HUDEP-2 (cell line): ENCODE measurements at regions not wholly inside any gene's neighbourhood (a gene's known extent, or its start where the extent isn't known, plus 50 kb on each side); places are given as distances from the start of the nearest gene placed in this dataset.

Source experiments
- DNase-seq, 76 experiments: peaks; one replicate each; lab custom pipeline; 2025; ENCODE audit not compliant: unreplicated experiment in 76 of 76; lab: John Stamatoyannopoulos, UW

DNA sequence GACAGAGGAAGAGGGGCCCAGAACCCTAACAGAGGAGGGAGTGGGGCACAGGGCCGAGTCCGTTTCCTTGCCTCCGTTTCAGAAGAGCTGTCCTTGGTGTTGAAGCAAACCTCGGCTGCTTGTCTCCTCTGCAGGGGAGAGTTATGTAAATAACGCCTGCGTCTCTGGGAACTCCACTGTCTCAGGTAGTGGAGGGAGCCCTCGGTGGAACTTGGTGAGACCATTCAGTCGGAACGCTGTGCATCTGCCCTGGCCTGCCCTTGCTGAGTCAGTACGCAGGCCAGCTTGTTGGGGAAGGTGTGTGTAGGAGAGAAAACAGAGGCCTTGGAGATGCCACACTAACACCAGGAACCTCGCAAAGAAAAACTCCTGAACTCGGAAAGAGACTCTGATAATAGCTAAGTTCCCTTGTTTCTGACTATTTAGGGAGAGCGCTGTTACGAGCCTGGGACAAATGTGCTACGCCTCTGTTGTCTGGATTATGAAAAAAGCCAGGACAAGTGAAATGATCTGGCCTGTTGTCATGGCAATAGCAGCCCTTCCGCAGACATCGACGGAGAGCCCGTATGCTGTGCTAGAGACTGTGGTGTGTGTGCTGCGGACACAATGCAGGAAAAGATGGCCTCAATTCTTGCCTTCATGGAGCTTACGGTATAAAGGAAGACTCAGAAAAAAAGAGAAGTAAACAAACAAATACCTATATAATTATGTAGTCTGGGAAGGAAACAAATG is 94.6 kb upstream of the AKT3 start:
- no peak for DNase-seq

DNA sequence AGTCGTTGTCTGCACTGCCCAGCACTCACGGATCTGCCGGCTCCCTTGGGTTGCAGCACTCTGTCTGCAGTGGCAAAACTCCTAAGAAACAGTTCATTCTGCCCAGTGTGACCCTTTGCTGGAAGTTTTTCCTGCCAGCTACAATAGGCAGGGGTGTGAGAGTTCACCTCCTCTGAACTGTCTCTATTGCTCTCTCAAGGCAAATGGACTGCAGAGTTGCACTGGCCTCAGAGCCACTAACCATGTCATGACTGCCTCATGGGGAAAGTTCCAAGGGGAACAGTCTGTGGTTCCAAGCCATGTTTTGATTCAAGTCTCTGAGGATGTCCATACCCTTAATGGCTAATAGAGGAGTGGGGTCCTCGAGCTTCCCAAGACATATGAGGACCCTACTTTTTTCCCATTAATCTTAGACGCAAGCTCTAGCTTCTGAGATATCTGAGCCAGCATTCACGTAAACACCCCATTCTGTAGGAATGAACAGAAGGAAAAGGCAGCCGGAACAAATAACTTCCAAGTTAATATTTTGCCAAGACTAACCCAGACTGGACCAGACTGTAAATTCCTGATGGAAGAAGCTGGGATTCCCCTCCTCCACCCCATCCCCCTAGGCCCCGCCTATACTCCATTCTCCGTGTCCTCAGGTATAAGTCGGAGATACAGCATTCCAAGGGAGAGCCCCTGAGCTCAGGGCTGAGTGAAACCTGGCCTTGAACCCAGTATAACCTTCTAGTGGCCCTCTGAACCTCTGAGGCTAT is 93.8 kb upstream of the AKT3 start:
- no peak for DNase-seq

DNA sequence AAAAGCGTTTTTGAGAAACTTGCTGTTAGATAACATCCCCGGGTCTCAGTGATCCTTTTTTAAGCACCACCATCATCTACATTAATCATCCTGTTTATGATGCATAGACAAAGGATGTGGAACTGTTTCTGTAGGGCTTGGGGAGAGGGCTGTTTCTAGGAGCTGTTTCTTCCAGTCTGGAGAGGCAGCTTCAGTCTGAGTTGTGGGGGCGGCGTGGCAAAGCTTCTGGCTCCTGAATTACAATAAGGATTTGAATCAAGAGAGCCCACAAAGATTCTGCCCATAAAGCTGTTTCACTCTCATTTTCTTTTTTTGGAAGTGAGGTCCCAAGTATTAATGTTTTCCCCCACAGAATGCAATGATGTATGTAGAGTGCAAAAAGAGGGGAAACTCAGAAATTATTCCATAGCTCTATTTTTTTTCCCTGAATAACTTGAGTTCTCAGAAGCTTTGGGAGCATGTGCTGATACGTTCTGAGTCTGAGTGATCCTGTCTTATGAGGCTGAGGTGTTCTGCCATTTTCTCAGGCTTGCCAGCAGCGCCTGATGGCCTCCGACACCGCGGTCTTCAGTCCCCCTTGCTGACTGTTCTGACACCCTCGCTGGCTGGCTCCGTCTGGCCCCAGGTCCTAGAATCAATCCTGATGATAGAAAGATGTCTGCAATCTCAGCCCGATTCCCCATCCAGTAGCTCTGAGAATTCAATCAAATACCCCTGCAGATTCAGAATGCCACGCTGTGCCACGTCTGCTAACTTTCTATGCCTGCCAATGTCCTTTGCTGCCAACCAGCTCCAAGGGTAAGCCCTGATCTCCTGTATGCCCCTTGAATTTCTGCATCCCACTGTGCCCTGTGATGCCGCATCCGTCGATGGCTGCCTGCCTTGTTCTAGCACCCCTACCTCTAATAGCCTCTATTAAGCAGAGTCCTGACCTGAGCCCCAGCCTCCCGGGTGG is 92.4 kb upstream of the AKT3 start:
- DNase-seq, result no peak

DNA sequence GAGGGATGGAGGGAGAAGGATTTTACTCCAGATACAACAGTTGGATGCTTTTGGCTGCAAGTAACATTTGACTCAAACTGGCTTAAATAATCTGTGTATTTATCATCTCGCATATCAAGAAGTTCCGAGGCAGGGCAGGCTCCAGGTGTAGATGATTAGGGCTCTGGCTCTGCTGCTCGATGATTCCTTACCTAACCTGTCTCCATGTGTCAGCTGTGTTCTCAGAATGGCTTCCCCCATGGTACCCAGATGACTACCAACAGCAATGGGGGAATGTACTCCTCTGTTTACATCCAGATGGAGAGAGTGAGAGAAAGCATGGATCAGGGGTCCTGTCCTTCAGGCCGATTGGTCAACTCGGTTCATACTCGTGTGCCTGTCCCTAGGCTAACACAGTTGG is 90.4 kb upstream of the AKT3 start:
- no peak for DNase-seq

DNA sequence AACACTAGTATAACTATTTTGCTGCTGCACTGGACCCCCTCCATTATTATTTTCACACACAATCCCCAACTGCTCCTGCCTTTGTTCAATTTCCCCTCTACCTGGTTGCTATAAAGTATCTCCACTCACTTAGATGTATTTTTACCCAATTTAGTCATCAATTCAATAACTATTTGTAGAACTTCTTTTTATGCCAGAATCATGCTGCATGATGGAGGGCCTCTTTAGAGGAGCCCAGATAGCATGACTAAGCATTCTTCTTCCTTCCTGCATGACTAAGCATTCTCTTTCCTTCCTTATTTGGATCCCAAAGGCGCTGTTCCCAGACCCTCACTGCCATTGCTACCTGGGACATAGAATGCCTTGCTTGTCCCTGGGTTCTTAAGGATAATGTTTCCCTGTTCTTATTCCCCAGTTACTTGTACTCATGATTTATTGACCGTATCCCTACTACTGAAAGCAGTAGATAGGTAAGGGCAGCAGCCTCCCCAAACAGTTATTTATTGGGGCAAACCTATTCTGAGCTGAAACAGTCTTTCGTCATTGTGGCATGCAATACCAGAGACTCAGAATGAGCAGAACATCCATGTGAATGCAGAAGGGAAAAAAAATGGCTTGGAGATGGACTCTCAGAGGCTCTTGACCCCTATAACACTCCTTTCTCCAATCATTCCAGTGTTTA is 89.3 kb upstream of the AKT3 start:
- DNase-seq, result peak in 1 of 76 experiments; percentile 13

DNA sequence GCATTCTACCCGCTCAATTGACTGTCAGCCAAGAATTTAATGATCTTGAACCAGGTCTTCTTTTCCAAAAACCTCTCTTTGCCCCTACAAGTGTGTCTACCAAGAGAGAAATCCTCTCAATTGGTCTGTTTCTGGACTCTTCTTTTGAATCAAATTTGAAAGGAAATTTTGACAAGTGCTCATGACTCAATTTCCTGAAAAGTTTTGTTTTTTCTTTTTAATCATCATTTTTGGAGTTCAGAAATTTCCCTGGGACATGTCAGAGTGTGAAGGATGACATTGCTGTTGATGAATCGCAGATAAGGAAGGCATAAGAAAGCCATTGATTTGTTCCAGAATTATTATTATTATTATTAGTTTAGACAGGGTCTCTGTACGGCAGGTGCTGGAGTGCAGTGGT is 88.2 kb upstream of the AKT3 start:
- DNase-seq, result no peak

DNA sequence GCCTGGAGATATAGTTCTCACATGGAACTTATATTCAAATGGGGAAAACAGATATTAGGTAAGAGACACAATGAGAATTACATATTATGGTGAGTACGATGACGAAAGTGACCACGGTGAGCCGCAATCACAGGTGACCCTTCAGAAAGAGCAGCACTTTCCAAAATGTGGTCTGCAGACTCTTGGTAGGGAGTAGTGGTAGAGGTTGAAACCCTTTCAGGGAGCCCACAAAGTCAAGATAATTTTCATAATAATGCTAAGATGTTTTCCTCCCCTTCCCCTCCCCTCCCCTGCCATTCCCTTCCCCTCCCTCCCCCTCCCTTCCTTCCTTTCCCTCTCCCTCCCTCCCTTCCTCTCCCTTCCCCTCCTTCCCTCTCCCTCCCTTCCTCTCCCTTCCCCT is 83.5 kb upstream of the AKT3 start:
- DNase-seq, result no peak

DNA sequence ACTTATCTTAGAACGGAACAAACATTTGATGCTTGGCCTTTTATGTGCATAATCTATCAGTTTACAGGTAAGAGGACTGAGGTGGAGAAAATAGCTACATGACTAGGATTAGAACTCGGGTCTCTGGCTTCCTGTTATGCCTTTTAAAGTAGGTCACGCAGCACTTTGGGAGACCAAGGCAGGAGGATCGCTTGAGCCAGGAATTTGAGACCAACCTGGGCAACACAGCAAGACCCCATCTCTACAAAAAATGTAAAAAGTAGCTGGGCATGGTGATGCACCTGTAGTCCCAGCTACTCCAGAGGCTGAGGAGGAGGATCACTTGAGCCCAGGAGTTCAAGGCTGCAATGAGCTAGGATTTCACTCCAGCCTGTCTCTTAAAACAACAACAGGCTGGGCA is 81.9 kb upstream of the AKT3 start:
- DNase-seq, result no peak

DNA sequence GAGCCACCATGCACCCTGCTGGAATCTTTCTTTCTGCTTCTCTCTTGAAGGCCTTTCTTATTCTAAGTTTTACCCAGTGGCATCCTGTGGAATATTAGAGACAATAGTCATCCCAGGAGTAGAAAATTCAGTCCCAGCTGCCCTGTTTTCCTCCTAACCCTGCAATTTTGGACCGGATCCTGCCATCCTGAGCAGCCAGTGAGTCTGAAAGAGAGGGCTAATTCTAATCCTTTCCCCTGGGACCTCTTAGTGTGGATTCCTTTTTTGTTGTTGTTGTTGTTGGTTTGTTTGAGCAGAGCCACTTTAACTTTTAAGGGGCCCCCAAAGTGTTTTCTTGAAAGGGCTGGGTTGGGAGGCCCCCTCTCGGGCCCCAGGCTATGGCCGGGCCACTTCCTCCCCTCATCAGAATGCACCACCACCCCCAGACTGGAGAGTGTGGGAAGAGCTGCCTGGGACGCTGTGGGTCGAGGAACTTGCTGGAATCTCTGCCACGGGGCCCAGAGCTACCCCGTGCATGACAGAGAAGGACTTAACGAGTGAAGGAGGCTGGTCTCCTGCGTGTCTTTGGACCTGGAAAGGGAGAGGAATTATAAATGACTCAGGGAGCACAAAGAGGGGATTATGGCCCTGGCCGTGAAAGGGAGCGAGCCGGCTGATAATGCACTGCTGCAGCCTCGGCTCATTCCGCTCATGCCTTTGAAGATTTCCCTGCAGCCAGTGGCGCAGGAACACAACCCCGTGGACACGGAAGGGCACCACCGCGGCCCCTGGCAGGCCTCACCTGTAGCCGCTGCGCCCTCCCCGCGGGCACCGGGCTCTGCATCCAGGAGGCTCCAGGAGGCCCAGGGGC is 81.0 kb upstream of the AKT3 start:
- DNase-seq, result no peak

DNA sequence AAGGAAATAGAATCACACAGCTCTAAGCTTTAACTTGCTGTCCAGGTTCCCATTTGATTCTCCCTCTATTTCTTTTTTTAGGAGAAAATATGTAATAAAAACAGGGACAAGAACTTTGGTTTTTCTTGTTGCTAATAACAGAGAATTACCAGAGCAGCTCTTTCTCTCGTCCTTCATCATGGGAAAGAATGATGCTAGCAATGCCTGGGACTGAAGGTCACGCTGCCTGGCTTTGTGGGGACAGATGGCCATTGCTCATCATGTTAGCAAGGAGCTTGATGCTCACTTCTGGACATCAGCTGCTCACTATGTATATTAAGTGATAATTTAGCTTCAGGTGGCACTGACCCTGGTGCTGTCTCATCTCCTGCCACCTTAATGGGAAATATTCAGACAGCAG is 77.3 kb upstream of the AKT3 start:
- no peak for DNase-seq

DNA sequence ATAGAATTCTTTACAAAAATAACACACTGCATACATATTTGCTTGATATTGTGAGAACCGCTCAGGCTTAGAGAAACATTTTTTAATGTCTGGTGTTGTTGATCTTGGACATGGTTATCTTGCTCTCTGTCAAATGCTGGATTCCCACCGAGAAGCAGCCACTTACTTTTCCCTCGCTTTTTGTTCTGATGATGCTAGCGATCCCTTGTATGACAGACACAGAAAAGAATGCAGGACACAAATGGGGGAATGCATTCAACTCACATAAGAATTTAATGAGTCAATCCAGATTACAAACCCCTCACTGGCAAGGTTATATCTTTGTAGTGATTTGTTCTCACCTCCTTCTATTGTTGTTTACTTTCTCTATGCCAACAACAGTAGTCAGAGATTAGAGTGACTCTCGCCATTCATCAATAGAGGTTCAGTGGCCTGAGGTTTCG is 76.8 kb upstream of the AKT3 start:
- DNase-seq, result no peak

DNA sequence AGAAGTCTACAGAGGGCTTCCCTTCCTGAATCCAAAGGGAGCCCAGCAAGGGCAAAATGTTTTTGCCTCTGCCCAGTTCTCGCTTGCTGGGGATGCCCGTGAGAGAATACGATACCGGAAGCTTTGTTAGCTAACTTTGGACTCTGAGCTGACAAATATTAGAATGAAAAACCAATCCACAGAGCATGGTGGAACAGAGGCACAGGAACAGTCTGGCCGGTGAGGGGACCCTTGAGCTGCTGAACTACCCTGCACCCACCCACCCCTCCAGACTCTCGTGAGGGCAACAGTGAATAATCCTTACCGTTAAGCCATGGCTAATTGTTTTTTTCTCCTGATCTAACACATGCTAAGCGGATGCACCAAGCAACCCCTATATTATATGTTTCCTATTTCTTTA is 76.3 kb upstream of the AKT3 start:
- no peak for DNase-seq

DNA sequence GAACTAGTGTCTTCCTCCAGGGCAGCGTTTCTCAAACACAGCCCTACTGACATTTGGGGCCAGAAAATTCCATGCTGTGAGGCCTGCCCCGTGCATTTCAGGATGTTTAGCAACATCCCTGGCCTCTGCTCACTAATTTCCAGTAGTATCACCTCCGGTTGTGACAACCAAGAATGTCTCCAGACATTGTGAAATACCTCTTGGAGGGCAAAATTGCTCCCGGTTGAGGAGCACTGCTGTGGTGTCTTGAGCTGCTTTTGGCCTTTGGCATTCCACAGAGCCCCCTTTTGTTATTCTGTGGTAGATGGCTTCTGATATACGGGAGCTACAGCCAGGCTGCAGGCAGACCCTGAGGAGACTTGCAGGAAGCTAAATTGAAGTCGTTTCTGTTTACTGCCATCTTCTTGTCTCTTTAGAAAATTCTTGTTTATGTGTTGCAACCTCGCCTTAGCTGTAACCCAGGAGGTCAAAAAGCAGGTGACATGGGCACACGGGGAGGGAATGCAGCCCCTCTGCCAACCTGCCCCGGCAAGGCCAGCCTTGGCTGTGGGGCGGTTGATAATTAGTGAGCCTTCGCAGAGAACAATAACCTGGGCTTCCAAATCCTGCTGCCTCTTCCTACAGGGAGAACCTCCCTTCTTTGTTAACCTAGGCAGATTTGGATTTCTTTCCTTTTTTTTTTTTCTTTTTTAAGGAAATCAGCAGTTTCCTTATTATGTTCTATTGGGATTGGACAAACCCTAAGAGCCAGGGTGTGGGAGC is 74.7 kb upstream of the AKT3 start:
- no peak for DNase-seq

DNA sequence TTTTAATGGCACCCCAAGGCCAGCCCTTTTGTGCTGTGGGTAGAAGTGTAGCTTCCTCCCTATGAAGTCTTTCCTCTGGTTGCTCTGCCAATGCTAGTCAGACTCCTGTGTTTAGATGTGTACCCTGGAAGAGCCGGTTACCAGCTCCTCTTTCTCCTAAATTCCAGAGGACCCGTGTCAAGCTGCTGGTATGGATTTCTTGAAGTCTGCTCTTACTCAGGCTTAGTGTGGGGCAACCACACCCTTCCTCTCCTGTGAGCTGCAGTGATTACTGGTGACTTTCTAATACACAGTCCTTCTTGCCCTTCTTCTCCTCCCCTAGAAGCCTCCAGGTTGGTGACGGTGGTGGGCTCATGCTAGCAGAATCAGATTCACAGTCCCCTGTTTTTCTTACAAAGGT is 74.1 kb upstream of the AKT3 start:
- DNase-seq, result no peak

DNA sequence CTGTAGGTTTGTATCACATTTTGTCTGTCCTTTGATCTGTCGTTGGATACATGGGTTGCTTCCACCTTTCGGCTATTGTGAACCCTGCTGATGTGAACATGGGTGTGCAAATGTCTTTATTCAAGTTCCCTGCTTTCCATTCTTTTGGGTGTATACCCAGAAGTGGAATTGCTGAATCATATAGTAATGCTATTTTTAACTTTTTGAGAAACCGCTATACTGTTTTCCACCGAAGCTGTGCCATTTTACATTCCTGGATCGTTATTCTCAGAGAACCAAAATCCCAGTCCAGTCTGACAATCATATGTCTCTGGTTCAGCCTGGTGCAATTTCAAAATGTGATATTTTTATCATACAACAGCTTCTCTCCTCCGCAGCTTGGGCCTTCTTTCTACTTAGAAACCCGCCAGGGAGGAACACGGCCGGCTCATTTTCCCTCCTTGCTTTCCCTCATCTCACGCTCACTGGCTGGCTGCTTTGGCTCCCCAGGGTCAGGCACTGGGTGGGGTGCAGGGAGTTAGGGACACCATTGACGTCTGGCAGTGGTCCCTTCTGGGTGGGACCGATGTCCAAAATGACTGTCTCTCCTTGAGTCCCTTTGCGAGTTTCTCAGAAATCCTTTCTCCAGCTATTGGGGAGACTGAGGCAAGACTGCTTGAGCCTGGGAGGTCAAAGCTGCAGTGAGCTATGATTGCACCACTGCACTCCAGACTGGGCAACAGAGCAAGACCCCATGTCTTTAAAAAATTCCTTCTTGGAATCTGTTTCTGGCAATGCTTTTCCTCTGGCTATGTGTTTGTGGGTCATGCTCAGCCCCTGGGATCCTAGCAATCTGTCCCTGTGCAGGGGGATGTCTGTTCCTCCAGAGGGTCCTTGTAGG is 73.5 kb upstream of the AKT3 start:
- no peak for DNase-seq

DNA sequence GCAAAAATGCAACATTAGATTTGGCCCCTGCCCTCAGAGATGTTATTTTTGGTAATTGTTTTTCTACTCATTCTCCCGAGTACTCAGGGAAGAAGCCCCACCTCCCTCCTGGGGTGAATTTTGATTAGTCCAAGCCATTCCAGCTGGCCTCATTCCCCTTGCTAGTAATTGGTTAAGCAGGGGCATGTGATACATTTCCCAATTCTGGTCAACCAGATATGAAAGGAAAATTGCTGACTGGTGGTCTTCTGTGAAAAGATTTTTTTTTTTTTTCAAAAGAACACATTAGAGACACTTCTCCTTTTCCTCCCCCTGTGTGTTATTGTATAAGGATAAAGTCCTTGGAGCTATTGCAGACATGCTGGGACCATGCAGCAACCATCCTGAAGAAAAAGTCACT is 71.1 kb upstream of the AKT3 start:
- DNase-seq, result no peak

DNA sequence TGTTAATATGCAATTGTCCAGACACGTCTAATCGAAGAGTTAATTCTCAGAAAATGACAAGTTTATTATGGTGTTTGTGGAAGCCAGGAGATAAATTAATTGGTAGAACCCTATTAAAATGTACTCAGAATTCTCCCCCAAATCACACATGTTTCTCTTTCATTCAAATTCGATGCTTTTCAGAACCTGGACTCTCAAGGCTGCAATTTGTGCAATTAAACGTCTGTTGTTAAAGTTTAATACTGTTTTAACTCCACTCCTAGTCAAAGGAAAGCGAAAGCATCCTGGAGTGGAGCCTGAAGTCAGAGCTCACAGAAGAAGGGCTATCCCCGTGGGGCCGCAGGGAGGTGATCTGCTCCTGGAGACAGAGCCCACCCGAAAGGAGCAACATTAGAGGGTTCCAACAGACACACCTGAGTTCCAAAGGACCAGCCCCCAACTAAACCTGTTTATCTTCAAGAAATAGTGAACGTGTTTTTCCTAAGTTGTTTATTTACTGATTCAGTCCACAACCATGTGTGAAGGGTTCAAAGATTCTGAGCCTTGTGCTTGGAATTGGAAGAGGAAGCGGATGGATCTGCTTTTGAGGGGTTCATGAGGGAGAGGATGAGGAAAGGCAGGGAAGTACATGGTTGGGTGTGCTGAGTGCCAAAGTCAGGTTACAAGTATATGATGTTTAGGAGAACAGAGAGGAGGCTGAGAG is 68.0 kb upstream of the AKT3 start:
- DNase-seq, result no peak
